ENCODE measurements at regions not wholly inside any gene's neighbourhood (a gene's known extent, or its start where the extent isn't known, plus 50 kb on each side); places are given as distances from the start of the nearest gene placed in this dataset.

DNA sequence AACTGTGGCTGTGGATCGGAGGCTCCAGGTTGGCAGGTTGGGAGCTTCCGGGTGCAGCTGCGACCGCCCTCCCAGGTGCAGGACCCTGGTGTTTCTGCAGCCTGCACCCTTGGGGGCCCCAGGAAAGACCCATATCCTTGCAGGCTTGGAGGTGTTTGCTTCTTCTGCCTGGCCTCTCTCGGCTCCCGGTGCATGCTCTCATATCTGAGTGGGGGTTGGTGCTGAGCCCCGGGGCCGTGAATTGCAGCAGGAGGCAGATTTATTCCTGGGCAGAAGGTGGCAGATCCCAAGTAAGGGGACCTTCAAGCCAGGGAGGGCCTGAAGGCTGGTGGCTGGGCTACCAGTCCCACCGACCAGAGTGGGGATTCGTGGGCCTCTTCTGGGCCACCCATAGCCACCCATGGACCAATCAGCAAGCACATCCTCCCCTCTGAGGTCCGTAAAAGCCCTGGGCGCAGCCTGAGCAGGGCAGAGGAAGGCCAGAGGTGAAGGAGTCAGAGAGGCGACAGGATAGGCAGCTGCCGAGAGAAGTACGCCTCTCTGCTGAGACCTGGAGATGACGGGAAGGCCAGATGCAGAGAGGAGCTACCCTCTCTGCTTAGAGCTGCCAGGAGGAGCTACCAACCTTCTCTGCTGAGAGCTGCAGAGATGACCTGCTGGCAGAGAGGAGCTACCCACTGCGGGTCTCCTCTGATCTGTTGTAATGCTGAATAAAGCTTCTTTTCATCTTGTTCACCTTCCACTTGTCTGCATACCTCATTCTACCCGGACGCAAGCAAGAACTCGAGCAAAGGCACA, 1279.0 kb upstream of the LRRTM1 start:
- no peak for DNase-seq (ENCODE audit: low read depth, low spot score)

DNA sequence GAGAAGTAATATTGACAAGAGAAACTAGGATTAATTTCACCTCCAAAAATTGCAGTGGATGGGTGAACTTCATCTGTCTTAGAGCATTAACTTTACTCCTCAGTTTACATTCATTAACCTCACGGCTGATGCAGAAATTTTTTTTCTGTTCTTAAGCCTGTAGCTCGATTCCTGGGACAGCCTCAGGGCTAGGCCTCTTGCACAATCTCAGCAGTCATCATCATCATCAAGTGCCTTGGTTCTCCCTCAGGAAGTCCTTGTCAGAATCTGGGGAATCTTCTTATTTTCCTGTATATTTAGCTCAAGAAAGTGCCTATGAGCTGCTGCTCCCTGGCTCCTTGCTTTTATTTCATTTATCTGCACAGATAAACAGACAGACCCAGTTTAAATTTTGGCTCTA, 1272.2 kb upstream of the LRRTM1 start:
- DNase-seq (ENCODE audit: low read depth, low spot score) = no peak

DNA sequence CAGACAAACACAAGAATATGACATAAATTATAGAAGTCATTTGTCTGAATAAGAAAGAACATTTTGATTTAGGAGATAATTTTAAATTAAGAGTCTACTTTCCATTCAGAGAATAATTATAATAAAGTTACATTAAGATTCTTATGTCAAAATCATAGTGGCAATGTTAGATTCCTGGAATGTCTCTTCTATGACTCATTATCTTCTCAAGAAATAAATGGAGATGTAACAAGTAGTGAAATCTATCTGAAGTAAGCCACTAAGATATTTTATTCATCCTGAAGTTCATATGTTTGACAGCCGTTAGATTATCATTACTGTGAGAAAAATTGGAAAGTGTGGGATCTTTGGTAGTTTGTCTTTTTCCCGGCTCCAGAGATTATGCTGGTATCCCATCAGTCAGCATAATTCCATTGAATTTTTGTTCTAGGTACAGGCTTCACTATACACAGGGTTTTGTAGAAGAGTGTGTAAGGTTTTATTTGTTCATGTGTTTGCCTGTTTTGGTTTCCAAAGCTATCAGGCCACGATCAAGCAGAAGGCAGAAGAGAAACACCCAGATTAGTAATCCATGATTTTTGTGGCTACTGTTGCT, 1246.6 kb upstream of the LRRTM1 start:
- DNase-seq (ENCODE audit: low read depth, low spot score) = no peak

DNA sequence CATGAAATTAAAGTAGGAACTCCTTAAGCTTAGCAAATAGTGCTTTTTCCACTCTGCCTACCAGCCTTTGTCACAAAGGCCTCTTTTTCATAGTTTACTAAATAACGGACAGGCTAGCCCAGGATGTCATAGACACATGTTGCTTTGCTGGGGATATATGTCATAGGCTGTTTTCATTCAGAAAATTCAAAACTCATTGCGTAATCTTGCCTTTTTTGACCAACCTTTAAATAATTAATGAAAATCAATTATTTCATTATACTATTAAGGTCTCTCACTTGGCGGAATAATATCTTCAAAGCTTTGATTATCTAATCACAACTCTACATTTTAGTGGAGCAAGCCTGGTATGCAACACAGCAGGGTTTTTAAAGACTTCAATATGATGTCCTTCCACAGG, 1245.7 kb upstream of the LRRTM1 start:
- no peak for DNase-seq (ENCODE audit: low read depth, low spot score)

DNA sequence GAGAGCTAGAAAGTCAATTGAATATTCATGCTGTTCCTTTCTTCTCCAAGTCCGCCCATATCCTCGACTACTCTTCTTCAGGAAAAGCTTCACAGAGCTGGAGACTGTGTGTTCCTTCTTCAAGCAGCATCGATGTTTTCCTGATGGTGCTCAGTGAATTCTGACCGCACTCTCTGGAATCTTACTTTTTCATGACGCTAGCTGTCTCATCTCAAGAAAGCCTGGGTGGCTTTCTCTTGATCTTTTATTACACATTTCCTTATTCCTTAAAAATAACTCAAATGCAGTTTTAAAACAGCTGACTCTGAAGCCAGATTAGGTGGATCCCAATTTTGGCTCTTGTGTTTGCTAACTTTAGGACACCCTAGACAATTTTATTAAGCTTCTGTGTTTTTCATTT, 1245.1 kb upstream of the LRRTM1 start:
- no peak for DNase-seq (ENCODE audit: low read depth, low spot score)

DNA sequence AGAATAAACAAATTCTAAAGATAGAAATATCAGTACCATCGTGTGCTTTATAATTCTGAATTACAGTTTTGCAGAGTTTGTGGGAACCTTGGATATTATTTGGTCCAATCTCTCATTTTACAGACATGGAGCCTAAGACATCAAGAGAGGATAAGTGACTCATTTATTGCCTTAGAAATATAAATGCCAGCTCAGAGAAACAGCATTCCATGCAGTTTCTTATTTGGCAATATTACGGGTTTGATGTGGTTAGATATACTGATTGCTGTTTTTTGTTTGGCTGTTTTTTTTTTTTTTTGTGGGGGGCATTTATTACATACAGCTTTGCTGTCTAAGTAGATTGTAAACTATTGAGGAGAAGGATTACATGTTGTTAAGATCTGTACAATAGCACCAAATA, 1241.1 kb upstream of the LRRTM1 start:
- DNase-seq (ENCODE audit: low read depth, low spot score) = no peak

DNA sequence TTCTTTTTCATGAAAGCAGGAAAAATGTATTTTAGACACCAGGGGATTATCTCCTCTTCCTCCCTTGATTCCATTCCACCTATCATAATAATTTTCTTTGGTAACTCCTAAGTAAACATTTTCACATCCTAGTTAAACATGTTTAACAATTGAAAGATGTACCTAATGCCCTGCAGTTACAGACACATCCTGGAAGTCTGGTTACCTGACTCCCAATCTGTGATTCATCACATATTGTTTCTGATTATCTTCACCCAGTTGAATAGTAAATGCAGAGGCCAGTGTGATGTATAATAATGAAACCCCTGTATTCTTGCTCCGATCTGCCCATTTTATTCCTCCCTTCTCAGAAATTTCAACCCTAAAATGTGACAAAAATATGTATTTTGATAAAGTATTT, 1237.6 kb upstream of the LRRTM1 start:
- DNase-seq (ENCODE audit: low read depth, low spot score) = no peak

DNA sequence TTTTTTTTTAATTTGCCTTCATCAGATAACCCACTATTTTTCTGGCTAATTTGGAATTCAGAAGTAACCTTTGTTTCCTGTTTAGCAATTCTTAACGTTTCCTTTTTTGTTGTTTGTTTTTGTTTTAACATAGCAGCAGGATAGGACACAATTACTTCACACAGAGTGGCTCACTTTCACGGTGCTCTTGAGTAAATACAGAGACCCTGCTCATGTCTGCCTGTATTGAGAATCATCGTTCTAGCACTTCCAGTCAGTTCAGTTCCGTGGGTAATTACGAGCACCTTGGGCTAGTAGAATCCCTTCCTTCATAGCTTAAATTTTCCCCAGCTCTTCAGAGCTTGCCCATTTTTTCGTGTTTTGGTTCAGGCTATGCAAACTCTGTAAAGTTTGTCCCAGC, 1225.4 kb upstream of the LRRTM1 start:
- no peak for DNase-seq (ENCODE audit: low read depth, low spot score)

DNA sequence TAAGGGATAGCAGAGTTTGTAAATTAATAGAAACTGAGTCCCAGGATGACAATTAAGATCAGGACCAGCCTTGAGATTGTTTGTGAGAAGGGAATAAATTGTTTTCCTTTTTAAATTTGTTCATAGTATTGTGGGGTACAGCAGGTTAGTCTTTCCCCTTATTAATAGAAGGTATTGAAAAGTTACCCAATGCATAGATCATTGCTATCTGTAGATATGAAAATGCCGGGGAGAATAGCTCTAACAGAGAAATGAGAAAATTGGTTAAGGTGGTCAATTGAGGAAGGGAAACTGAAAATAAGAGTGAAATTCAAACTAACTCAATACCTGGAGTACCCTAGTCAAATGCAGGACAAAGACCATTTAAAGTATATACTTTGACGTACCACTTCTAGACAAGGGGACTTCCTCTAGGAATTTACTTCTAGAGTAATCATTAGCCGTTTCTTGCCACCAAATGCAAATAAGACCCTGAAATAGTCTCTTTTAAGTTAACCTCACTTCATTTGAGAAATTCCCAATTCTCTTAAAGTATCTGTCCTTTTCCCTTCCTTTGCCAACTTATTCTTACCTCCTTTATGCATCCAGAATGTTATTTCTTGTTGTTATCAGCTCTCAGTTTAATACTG, 1224.4 kb upstream of the LRRTM1 start:
- no peak for DNase-seq (ENCODE audit: low read depth, low spot score)

DNA sequence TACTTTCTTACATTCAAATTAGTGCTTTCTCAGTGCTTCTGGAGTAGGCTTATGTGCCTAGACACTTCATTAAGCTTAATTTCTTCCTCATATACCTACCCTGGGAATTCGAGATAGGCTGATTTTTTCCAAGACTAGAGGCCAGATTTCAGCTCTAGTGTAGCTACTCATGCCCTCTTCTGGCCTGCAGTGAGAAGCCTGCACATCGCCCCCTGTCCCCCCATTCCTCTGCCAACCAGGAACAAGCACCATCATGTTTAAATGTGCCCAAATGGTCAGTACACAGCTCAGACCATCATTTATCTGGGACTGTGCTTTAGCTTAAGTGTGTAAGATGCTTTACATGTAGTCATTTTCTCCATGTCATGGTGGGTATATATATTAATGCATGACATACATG, 1218.8 kb upstream of the LRRTM1 start:
- peak; percentile 9 for DNase-seq (ENCODE audit: low read depth, low spot score)

DNA sequence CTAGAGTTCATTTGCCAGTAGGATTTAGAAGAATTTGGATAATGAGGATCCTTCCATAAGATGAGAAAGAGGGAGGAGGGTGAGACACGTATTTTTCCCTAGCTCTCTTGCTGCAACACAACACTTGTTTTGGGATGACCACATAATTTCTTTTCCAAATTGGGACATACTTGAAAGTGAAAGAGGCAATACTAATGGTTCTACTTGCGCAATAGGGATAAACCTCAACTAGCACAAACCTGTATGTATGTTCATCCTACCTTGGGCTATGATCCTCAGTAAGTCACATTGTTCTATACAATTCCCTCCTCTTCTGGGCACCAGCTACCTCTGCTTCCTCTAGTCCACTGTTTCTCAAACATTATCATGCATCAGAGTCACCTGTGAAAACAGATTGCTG, 1208.8 kb upstream of the LRRTM1 start:
- no peak for DNase-seq (ENCODE audit: low read depth, low spot score)

DNA sequence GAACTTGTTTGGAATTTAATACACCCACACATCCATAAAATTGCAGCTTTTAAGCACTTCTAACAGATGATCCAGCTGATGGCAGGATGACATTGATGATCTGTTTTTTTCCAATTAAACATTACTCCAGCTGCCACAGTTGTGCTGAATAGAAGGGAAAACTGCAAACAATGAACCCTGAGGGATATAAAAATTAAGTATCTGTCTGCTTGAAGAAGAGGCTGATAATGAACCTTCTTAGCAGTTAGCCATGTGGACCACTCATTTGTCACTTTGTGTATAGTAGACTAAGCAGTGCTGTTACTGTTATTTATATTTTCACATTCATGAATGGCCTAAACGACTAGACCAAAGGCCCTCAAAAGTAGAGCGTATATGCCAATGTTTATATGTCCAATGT, 1201.0 kb upstream of the LRRTM1 start:
- no peak for DNase-seq (ENCODE audit: low read depth, low spot score)

DNA sequence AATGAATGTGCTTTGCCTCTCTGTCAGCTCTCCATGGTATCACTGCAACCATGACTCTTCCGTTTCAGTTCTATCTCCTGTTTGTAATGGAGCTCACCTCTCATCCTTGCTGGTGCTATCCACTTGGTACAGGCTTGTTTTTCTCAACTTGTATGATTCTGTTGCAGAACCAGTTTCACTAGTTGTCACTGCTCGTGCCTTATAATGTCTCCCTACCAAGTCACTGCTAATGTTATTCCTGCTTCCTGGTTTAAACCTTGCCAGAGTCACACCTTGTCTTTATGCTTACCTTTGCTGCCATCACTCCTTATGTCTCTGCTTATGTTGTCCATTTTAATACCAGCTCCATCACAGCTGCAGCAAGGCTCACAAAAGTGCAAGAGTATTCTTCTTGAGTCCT, 1191.0 kb upstream of the LRRTM1 start:
- DNase-seq (ENCODE audit: low read depth, low spot score) = no peak

DNA sequence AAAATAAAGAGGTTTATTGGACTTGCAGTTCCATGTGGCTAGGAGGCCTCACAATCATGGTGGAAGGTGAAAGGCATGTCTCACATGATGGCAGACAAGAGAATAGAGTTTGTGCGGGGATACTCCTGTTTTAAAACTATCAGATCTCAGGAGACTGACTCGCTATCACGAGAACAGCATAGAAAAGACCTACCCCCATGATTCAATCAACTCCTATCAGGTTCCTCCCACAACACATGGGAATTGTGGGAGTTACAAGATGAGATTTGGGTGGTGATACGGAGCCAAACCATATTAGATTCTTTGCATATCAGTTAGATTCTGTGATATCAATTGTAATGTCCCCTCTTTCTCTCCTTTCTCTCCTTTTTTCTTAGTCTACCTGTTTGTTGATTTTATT, 1178.7 kb upstream of the LRRTM1 start:
- no peak for DNase-seq (ENCODE audit: low read depth, low spot score)

DNA sequence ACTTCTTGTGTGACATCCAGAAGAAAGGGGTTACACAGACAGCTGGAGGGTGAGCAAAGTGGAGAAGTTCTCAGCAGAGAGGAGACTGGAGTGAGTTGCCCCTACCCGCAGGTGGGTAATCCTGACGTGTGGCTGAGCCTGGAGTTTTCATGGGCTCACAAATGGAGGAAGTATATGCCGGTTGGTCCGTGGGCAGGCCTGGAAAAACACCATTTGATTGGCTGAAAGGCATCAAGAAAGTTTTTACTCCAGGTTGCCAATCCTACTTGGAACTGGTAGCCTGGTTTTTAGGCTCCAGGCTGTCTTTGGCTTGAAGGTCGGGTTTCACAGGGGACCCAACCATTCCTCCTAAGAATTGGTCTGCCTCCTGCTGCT, 1177.4 kb upstream of the LRRTM1 start:
- DNase-seq (ENCODE audit: low read depth, low spot score) = no peak

DNA sequence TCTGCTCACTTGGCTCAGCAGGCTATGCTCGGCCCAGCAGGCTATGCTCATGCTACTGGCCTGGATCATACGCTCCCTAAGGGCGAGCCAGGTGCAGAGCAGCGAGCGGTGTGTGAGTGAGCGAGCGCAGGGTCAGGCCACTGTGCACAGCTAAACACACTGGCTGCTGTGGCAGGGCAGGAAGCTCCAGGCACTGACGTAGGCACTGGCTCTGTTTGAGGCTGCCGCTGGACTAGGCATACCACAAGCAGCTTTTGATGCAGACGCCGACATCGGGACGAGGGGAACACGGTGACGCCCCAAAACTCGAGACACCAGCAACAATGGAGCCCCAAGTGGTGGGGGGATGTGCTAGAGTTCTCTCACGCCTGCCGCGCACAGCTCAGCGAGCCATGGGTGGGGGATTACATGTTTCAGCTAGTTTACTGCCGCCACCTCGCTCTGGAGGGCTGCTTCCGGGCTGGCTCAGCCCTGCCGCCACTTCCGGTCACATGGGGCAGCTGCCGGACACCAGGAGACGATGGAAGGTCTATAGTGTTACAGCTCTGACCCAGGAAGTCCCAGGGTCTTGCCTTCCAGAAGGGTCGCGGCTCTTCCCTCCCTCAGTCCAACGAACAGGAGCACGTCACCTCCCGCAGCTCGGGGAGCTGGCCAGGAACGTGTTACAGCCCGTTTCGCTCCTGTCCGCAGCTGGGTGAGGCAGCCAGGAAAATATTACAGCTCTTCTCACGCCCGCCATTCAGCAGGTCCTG, 1176.9 kb upstream of the LRRTM1 start:
- DNase-seq (ENCODE audit: low read depth, low spot score) = no peak

DNA sequence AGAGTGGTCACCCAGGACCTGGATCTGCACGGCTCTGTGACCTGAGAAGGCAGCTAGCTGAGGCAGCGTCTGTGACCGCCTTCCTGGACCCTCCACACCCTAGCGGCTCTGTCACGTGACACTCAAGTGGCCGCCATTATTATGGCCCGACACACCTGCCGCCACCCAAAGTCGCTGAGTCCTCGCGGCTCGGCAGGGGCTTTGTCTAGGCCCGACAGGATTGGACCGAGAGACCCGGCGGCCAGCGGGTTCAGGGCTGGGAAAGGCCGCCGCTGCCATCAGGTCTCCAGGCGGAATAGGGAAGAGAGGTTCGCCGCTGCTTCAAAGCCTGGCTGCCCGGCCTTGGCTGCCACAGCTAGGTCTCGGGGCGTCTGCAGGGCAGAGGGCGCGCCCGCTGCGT, 1162.5 kb upstream of the LRRTM1 start:
- no peak for DNase-seq (ENCODE audit: low read depth, low spot score)

DNA sequence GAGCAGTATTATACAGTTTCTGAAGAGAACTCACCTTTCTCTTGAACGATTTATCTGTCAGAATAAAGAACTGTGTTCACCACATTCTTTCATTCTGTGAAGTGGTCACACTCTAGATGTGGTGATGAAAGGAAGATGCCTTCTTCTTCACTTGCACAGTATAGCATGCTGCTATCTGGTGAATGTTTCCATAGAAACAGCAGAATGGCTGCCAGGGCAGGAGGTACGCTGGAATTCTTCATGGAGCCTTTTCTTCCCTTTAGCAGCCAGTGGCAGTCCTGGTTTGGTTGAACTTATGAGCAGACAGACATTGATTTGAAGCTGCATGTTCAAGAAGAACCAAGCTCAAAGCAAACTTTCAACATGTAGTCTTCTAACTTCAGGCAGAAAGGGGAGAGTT, 1157.9 kb upstream of the LRRTM1 start:
- DNase-seq (ENCODE audit: low read depth, low spot score) = no peak

DNA sequence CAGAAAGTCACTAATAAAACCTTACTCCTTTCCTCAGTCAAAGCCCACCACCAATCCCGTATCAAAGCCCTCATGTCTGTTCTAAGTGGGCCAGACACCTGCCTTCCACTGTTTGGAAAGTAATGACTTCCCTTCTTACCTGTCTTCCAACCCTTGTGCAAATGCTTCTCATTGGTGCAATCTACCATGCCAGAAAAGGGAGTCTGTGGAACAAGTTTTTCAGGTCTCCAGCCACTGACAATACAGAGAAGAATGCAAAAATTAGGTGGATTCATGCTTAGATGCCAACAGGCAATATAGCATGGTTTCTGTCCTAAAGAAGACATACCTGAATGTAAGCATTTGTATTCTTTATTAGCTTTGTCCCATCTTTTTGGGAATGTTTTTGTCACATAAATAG, 1140.6 kb upstream of the LRRTM1 start:
- no peak for DNase-seq (ENCODE audit: low read depth, low spot score)

DNA sequence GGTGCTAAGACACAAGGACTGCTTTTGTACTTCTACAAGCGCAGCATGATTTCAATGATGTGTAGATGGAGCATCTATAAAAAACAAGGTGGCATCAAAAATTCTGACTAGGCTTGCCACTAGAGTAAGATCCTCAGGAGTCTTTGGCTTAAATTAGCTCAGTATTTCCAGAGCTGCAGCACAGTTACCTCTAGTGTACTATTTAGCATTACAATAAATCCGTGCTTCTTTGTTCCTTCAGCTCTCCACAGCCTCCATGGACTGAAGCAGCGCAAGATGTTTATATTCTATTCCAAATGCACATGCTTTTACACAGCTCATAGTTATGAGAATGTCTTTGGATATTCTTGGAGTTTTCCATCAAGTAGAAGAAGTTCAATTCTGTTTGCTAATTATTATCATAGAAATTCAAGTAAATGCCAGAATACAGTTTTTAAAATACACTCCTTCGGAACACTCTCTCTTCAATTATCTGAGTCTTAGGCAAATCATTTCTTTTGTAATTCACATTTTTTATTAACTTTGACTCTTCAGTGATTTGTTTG, 1133.0 kb upstream of the LRRTM1 start:
- DNase-seq (ENCODE audit: low read depth, low spot score) = no peak

DNA sequence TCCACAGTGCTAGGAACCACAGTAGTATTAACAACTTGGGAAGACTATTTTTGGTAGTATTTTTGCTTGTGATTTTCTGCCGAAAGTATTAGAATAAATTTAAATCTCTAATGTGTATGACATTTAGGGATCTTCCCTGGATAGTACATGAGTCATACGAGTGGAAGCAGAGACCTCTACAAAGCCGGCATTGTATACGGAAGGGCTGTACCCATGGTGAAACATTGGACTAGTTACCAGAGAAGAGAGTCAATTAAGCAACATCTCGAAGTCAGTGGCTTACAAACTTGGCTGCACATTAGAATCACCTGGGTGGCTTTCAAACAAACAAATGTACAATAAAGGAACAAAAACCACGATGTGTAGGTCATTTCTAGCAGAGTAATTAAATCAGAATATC, 1131.7 kb upstream of the LRRTM1 start:
- DNase-seq (ENCODE audit: low read depth, low spot score) = no peak

DNA sequence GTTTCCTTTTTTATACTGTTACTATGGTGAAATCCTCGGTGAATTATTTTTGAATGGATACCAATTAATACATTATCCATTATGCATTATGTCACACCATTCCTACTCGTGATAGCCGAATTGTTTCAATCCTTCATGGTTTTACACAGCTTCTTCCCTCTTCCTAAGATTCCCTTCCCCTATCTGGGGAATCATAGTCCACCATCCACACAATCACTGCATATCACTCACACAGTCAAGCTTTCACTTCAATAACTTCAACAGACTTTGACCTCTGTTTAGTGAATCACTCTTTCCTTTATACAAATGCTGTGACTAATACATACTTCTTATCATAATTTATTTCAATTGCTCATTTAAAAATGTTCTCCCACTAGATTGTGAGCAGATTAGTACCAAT, 1108.1 kb upstream of the LRRTM1 start:
- DNase-seq (ENCODE audit: low read depth, low spot score) = no peak

Measured in iPS DF 19.7 (cell line).